Caco-2 (cell line): ENCODE measurements at regions not wholly inside any gene's neighbourhood (a gene's known extent, or its start where the extent isn't known, plus 50 kb on each side); places are given as distances from the start of the nearest gene placed in this dataset.

ENCODE experiments used
- BruUV-seq: library from RNA; stranded (reverse); fragments of 400-500 nt; replicated peaks from 2 replicates; lab custom pipeline; 2021; lab: Mats Ljungman, UMichigan
- CTCF ChIA-PET: fragments of 300-600 bp; sonication (Branson Sonifier 250); formaldehyde crosslinking; loops from one replicate; lab custom pipeline; 2022; ENCODE audit warnings: antibody characterized with exemption; lab: Charles Lee
- POLR2A ChIA-PET: fragments of 300-600 bp; sonication (Branson Sonifier 250); formaldehyde crosslinking; loops from one replicate; lab custom pipeline; 2022; ENCODE audit warnings: antibody characterized with exemption; lab: Charles Lee
- DNase-seq, 2 experiments: peaks; one replicate each; pipeline versions ENCODE4 v3.0.0 to v3.0.0-alpha.2; 2020 to 2022
- H3K27me3 ChIP-seq: replicated peaks from 2 replicates; pipeline ENCODE4 v1.6.0; 2011; ENCODE audit warnings: low read length; ENCODE audit not compliant: control insufficient read depth, insufficient read depth
- H3K36me3 ChIP-seq: 2 replicates; pipeline ENCODE4 v1.5.1; 2011; ENCODE audit warnings: low read length; ENCODE audit not compliant: control insufficient read depth, insufficient read depth
- H3K4me1 ChIP-seq: fragments of 250-450 bp; sonication (Bioruptor Pico); 2 replicates; pipeline ENCODE4 v1.5.1; 2020; ENCODE audit warnings: mild to moderate bottlenecking
- H3K4me3 ChIP-seq: 2 replicates; pipeline ENCODE4 v1.5.1; 2011; ENCODE audit warnings: low read depth, mild to moderate bottlenecking, control low read depth, low read length
- H3K9me3 ChIP-seq: fragments of 250-450 bp; sonication (Bioruptor Pico); 2 replicates; pipeline ENCODE4 v1.5.1; 2020; ENCODE audit warnings: mild to moderate bottlenecking, moderate library complexity
- H3K27ac Mint-ChIP-seq: one replicate; pipeline ENCODE4 v1.8.0; 2022; ENCODE audit warnings: mixed read lengths; ENCODE audit not compliant: unreplicated experiment
- H3K27me3 Mint-ChIP-seq: one replicate; pipeline ENCODE4 v1.8.0; 2022; ENCODE audit warnings: mixed read lengths; ENCODE audit not compliant: insufficient read depth, unreplicated experiment
- H3K36me3 Mint-ChIP-seq: one replicate; pipeline ENCODE4 v1.8.0; 2022; ENCODE audit warnings: mild to moderate bottlenecking, mixed read lengths; ENCODE audit not compliant: insufficient read depth, unreplicated experiment
- H3K4me1 Mint-ChIP-seq: one replicate; pipeline ENCODE4 v1.8.0; 2022; ENCODE audit warnings: low read depth, mixed read lengths; ENCODE audit not compliant: unreplicated experiment
- H3K4me3 Mint-ChIP-seq: one replicate; pipeline ENCODE4 v1.8.0; 2022; ENCODE audit warnings: mild to moderate bottlenecking, moderate library complexity, mixed read lengths; ENCODE audit not compliant: unreplicated experiment
- H3K9me3 Mint-ChIP-seq: one replicate; pipeline ENCODE4 v1.8.0; 2022; ENCODE audit warnings: mixed read lengths; ENCODE audit not compliant: unreplicated experiment
- CTCF ChIP-seq, 2 experiments: fragments of 200-600 bp in 1 of 2; IDR thresholded peaks; 1 replicate in 1 of 2; 2 replicates in 1 of 2; pipeline versions ENCODE4 v1.5.1 to v1.8.0; 2011 to 2022; ENCODE audit warnings: antibody characterized with exemption in 1 of 2, control low read depth in 1 of 2, inconsistent platforms in 1 of 2, low read depth in 1 of 2, low read length in 1 of 2, mild to moderate bottlenecking in 1 of 2, moderate library complexity in 1 of 2; ENCODE audit not compliant: insufficient read depth in 1 of 2, severe bottlenecking in 1 of 2, unreplicated experiment in 1 of 2
- intact Hi-C: fragments of 100-400 bp; cut with micrococcal nuclease; formaldehyde crosslinking; loops from one replicate; pipeline ENCODE4 v1.10.0; 2022; ENCODE audit not compliant: unreplicated experiment

- Histone ChIP-seq H3K4me3 (no peak overlapping the region), H3K36me3 (no peaks in the 10 kb centered on the region; the same call in 1 of the 2 replicates), H3K4me1 (peaks cover 35% of the 10 kb centered on the region), H3K27me3 (no peaks in the 10 kb centered on the region), H3K9me3 (no peaks in the 10 kb centered on the region)
- no peak overlapping the region for H3K4me3 Mint-ChIP-seq
- H3K4me1 Mint-ChIP-seq: peaks cover 15% of the 10 kb centered on the region
- ChIA-PET CTCF (no interaction called here), POLR2A (no interaction called here)
- BruUV-seq: no TSS peak
- no peak for TF ChIP-seq CTCF (IDR thresholded peaks at IDR 0.05; ENCODE audit: insufficient read depth in 1 of 2, low read depth in 1 of 2, low read length in 1 of 2, severe bottlenecking in 1 of 2, unreplicated experiment in 1 of 2)
- no peaks in the 10 kb centered on the region for H3K27me3 Mint-ChIP-seq
- H3K36me3 Mint-ChIP-seq: no peaks in the 10 kb centered on the region
- H3K27ac Mint-ChIP-seq: no peak overlapping the region
- intact Hi-C loops: no loop called here
- DNase-seq: no peak
- no peaks in the 10 kb centered on the region for H3K9me3 Mint-ChIP-seq
These were observed 395.1 kb upstream of the RGS6 start for GRCh38 chr14:71536927-71537772.

- no peak for TF ChIP-seq CTCF (IDR thresholded peaks at IDR 0.05; ENCODE audit: insufficient read depth in 1 of 2, low read depth in 1 of 2, low read length in 1 of 2, severe bottlenecking in 1 of 2, unreplicated experiment in 1 of 2)
- no peaks in the 10 kb centered on the region for H3K27me3 ChIP-seq
- intact Hi-C loops: no loop called here
- H3K36me3 Mint-ChIP-seq: no peaks in the 10 kb centered on the region
- no peak overlapping the region for H3K4me3 Mint-ChIP-seq
- H3K9me3 Mint-ChIP-seq: no peaks in the 10 kb centered on the region
- DNase-seq: no peak
- H3K4me1 ChIP-seq: peaks cover 35% of the 10 kb centered on the region
- no peaks in the 10 kb centered on the region; the same call in 1 of the 2 replicates for H3K36me3 ChIP-seq
- ChIA-PET CTCF (no interaction called here), POLR2A (no interaction called here)
- peaks cover 22% of the 10 kb centered on the region for H3K4me1 Mint-ChIP-seq
- no peaks in the 10 kb centered on the region for H3K27me3 Mint-ChIP-seq
- H3K4me3 ChIP-seq: no peak overlapping the region
- BruUV-seq: no TSS peak
- no peaks in the 10 kb centered on the region for H3K9me3 ChIP-seq
- no peak overlapping the region for H3K27ac Mint-ChIP-seq
These were observed 393.9 kb upstream of the RGS6 start for GRCh38 chr14:71538288-71538687.

GRCh38 chr14:71538938-71539649 is 393.1 kb upstream of the RGS6 start:
- Mint-ChIP-seq H3K36me3 (no peaks in the 10 kb centered on the region), H3K27ac (no peak overlapping the region), H3K27me3 (no peaks in the 10 kb centered on the region), H3K4me1 (peaks cover 22% of the 10 kb centered on the region), H3K4me3 (no peak overlapping the region), H3K9me3 (no peaks in the 10 kb centered on the region)
- ChIA-PET CTCF (no interaction called here), POLR2A (no interaction called here)
- intact Hi-C loops: no loop called here
- no peak overlapping the region for H3K4me3 ChIP-seq
- H3K36me3 ChIP-seq: no peaks in the 10 kb centered on the region; the same call in 1 of the 2 replicates
- TF ChIP-seq CTCF (IDR thresholded peaks at IDR 0.05; ENCODE audit: insufficient read depth in 1 of 2, low read depth in 1 of 2, low read length in 1 of 2, severe bottlenecking in 1 of 2, unreplicated experiment in 1 of 2): no peak
- no TSS peak for BruUV-seq
- no peaks in the 10 kb centered on the region for H3K9me3 ChIP-seq
- H3K4me1 ChIP-seq: peaks cover 35% of the 10 kb centered on the region
- no peak for DNase-seq
- no peaks in the 10 kb centered on the region for H3K27me3 ChIP-seq
